Uterus (tissue), 2 donors: ENCODE measurements at regions not wholly inside any gene's neighbourhood (a gene's known extent, or its start where the extent isn't known, plus 50 kb on each side); places are given as distances from the start of the nearest gene placed in this dataset.

Source experiments
- CTCF ChIP-seq, 4 experiments: fragments of 200-600 bp in 2 of 4; fragments of 450-650 bp in 2 of 4; sonication (generic) in 2 of 4; IDR thresholded peaks; one replicate each; pipeline ENCODE4 v1.5.1; 2016 to 2019; ENCODE audit warnings: antibody characterized with exemption in 4 of 4, mild to moderate bottlenecking in 2 of 4, moderate library complexity in 1 of 4
- POLR2A ChIP-seq, 2 donors: fragments of 450-650 bp; IDR thresholded peaks; one replicate each; pipeline ENCODE4 v1.6.1; 2016; ENCODE audit warnings: antibody characterized with exemption in 2 of 2, mild to moderate bottlenecking in 1 of 2, moderate library complexity in 1 of 2

GRCh38 chr2:215825707-215826106 lies 187.6 kb downstream of the MREG start:
- TF ChIP-seq CTCF (IDR thresholded peaks at IDR 0.05) = no peak
- TF ChIP-seq POLR2A (IDR thresholded peaks at IDR 0.05) = no peak
